ENCODE measurements at regions not wholly inside any gene's neighbourhood (a gene's known extent, or its start where the extent isn't known, plus 50 kb on each side); places are given as distances from the start of the nearest gene placed in this dataset.

DNA sequence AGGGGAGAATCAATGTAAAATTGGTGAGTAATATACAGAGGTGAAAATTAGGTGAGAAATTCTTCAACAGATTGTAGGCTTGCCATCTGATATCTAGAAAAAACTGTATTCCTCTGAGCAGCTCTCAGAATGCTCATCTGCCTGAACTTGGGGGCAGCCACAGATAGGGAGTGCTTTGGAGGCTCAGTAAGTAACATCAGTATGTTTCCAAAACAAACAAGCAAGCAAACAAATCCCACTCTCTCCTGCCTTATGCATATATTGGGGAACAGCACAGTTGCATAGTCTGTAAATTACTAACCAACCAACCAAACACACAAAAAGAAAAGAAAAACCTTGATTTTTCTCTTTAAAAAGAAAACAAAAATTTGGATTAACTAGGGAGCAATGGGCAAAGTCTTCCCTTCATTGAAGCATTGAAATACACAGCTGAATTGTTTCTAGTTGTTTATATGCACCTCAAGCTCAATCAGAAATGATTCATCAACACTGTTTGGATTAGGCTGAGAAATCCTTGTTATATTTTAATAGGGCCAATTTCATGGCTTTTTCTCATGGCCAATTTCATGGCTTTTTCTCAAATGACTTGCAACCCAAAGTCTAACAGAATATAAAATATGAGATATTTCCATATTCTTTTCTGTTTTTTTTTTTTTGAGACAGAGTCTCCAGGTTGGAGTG lies 50.1 kb upstream of the DEK start:
- H3K36me3 ChIP-seq (ENCODE audit: low read depth, low read length), result no peaks in the 10 kb centered on the region
- ATAC-seq (peak; percentile 91), DNase-seq (no peak)
- no peaks in the 10 kb centered on the region for H3F3A ChIP-seq (ENCODE audit: low read length, unreplicated experiment)
- H3K27ac ChIP-seq (ENCODE audit: low read length), result peak overlapping the region; percentile 48
- H3K79me2 ChIP-seq (ENCODE audit: low read length), result no peaks in the 10 kb centered on the region
- H3K4me2 ChIP-seq (ENCODE audit: low read length), result no peak overlapping the region
- no peaks in the 10 kb centered on the region for H3K4me1 ChIP-seq (ENCODE audit: insufficient read depth, low read length)
- no peaks in the 10 kb centered on the region for H3K27me3 ChIP-seq (ENCODE audit: low read length)
- TF ChIP-seq EZH2phosphoT487 (IDR thresholded peaks at IDR 0.05; ENCODE audit: borderline replicate concordance, low read length) (no peak), EZH2 (IDR thresholded peaks at IDR 0.05; ENCODE audit: low read length, unreplicated experiment) (no peak)
- TF ChIP-seq, protein P1, sequence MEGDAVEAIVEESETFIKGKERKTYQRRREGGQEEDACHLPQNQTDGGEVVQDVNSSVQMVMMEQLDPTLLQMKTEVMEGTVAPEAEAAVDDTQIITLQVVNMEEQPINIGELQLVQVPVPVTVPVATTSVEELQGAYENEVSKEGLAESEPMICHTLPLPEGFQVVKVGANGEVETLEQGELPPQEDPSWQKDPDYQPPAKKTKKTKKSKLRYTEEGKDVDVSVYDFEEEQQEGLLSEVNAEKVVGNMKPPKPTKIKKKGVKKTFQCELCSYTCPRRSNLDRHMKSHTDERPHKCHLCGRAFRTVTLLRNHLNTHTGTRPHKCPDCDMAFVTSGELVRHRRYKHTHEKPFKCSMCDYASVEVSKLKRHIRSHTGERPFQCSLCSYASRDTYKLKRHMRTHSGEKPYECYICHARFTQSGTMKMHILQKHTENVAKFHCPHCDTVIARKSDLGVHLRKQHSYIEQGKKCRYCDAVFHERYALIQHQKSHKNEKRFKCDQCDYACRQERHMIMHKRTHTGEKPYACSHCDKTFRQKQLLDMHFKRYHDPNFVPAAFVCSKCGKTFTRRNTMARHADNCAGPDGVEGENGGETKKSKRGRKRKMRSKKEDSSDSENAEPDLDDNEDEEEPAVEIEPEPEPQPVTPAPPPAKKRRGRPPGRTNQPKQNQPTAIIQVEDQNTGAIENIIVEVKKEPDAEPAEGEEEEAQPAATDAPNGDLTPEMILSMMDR (conservative IDR thresholded peaks at IDR 0.05; ENCODE audit: low read depth, low read length), result no peak
- no TSS peak for BruUV-seq (replicated peaks)
- H3K9ac ChIP-seq (ENCODE audit: low read length), result no peak overlapping the region
- H3K9me3 ChIP-seq (ENCODE audit: low read length), result no peaks in the 10 kb centered on the region
- no peaks in the 10 kb centered on the region for H4K20me1 ChIP-seq (ENCODE audit: low read length)
- no peak overlapping the region for H2AFZ ChIP-seq (ENCODE audit: low read length)
- no peaks in the 10 kb centered on the region for H3K9me2 ChIP-seq (replicated peaks; ENCODE audit: low read length)
- intact Hi-C loops (cut with micrococcal nuclease), result loop anchor here (2.0 to 5.0 kb wide), 2 partner anchors 50 to 167 kb away; partner anchors contain the start of gene DEK
- ChIA-PET CTCF (interaction anchor here (0.6 kb wide), 1 partner anchor 47 kb away, joined by 3 read pairs; no protein-coding TSS in a partner anchor), POLR2A (ENCODE audit: unreplicated experiment) (interaction anchor here (0.6 kb wide), 1 partner anchor 1545 kb away, joined by 3 read pairs; no protein-coding TSS in a partner anchor)
- no peak overlapping the region for H3K4me3 ChIP-seq (ENCODE audit: low read length)
